Stimulated activated CD8-positive, alpha-beta memory T cell treated with anti-CD3 and anti-CD28 coated beads, Interleukin-15, amount 100 ng/mL, for 4 hours (primary cell): ENCODE measurements at regions not wholly inside any gene's neighbourhood (a gene's known extent, or its start where the extent isn't known, plus 50 kb on each side); places are given as distances from the start of the nearest gene placed in this dataset.
"Not testable (repeated sequence)": the region's sequence is repeated elsewhere in the genome, so short reads cannot be mapped to it uniquely, and the experiment has no call there.

Experiments used
- DNase-seq, 2 donors: peaks; one replicate each; pipeline ENCODE4 v3.0.0-alpha.2; 2020; ENCODE audit warnings: low read depth in 2 of 2

- no peak for DNase-seq
Measured at GRCh38 chr9:89837934-89838310, 233.1 kb downstream of the GADD45G start.

- no peak for DNase-seq
Measured at GRCh38 chr9:89838621-89839020, 233.8 kb downstream of the GADD45G start.

- DNase-seq, result no peak
Measured at GRCh38 chr9:89839449-89839848, 234.6 kb downstream of the GADD45G start.

- no peak for DNase-seq
Measured at GRCh38 chr9:89839952-89840351, 235.1 kb downstream of the GADD45G start.

- DNase-seq, result no peak
Measured at GRCh38 chr9:89841456-89841855, 236.6 kb downstream of the GADD45G start.

- no peak for DNase-seq
Measured at GRCh38 chr9:89842267-89842768, 237.5 kb downstream of the GADD45G start.

- no peak for DNase-seq
Measured at GRCh38 chr9:89843074-89843473, 238.3 kb downstream of the GADD45G start.

- no peak for DNase-seq
Measured at GRCh38 chr9:89843591-89843990, 238.8 kb downstream of the GADD45G start.

GRCh38 chr9:89844075-89844474 is 239.3 kb downstream of the GADD45G start:
- no peak for DNase-seq

GRCh38 chr9:89844535-89844934 is 239.7 kb downstream of the GADD45G start:
- no peak for DNase-seq

- no peak for DNase-seq
Measured at GRCh38 chr9:89845321-89845720, 240.5 kb downstream of the GADD45G start.

GRCh38 chr9:89845862-89846261 is 241.1 kb downstream of the GADD45G start:
- no peak for DNase-seq

- DNase-seq, result no peak
Measured at GRCh38 chr9:89848060-89849040, 243.5 kb downstream of the GADD45G start.

GRCh38 chr9:89849096-89849495 is 244.3 kb downstream of the GADD45G start:
- DNase-seq, result no peak

GRCh38 chr9:89850153-89850552 is 245.3 kb downstream of the GADD45G start:
- DNase-seq, result no peak

GRCh38 chr9:89850631-89851325 is 246.0 kb downstream of the GADD45G start:
- no peak for DNase-seq

GRCh38 chr9:89853161-89853560 is 248.3 kb downstream of the GADD45G start:
- DNase-seq, result no peak

GRCh38 chr9:89853931-89854330 is 249.1 kb downstream of the GADD45G start:
- no peak for DNase-seq

- no peak for DNase-seq
Measured at GRCh38 chr9:89854715-89855475, 250.1 kb downstream of the GADD45G start.

GRCh38 chr9:89856296-89856695 is 251.5 kb downstream of the GADD45G start:
- not testable (repeated sequence) for DNase-seq

GRCh38 chr9:89856950-89857349 is 252.1 kb downstream of the GADD45G start:
- DNase-seq, result not testable (repeated sequence)

- DNase-seq, result not testable (repeated sequence)
Measured at GRCh38 chr9:89859842-89860241, 255.0 kb downstream of the GADD45G start.
